ENCODE measurements at regions not wholly inside any gene's neighbourhood (a gene's known extent, or its start where the extent isn't known, plus 50 kb on each side); places are given as distances from the start of the nearest gene placed in this dataset.
"Not testable (repeated sequence)": the region's sequence is repeated elsewhere in the genome, so short reads cannot be mapped to it uniquely, and the experiment has no call there.

DNA sequence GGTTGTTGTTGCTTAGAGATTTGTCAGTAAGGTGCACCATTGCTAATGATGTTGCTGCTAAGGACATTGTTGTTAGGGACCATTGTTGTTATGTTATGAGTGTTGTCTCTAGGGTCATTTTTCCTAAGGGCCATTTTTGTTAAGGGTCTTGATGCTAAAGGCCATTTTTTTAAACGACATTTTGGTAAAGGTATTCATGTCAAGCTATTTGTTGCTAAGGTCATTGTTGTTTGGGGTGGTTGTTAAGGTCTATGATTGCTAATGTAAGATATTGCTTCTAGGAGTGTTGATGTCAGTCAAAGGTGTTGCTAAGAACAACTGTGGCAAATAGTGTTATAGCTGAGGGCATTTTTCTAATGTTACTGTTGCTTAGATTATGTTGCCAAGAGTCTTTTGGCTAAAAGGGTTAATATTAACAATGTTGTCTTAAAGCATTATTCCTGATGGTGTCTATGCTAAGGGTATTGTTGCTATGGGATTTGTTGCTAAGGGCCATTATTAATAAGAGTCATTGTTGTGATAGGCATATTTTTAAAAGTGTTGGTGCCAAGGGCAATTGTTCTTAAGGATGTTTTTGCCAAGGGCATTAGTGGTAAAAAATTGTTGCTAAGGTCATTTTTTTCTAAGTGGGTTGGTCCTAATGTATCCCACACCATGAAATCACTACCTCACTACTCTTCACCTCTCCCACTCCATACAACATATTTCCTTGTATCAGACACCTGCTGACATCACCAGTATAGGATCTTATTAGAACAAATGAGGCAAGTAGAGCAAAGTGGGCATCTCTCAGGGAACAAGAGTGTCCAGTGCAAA lies 56.2 kb downstream of the SPATA31A6 start:
- H3K27ac Mint-ChIP-seq (ENCODE audit: unreplicated experiment); H3K27me3 Mint-ChIP-seq (ENCODE audit: low read depth); H3K4me3 Mint-ChIP-seq (ENCODE audit: unreplicated experiment); DNase-seq (ENCODE audit: low spot score); H3K36me3 Mint-ChIP-seq (ENCODE audit: low read depth); H3K9me3 Mint-ChIP-seq (ENCODE audit: low read depth): not testable (repeated sequence)
- peaks cover 20% of the 10 kb centered on the region for H3K4me1 Mint-ChIP-seq (ENCODE audit: low read depth)

DNA sequence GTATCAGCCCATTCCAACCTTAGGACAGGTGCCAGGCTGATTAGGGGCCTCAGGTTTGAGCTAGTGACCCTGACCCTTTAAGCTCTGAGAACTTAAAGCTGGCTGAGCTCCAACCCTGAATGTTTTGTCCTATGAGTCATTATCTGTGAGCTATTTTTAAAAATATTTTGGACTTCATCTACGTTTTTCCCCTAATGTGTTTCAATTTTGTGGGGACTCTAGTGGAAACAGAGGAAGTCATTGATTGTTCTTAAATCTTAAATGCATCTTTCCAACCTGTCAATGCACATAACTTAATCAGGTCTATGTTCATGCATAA lies 56.8 kb downstream of the SPATA31A6 start:
- not testable (repeated sequence) for H3K4me3 Mint-ChIP-seq (ENCODE audit: unreplicated experiment); DNase-seq (ENCODE audit: low spot score); H3K36me3 Mint-ChIP-seq (ENCODE audit: low read depth); H3K27me3 Mint-ChIP-seq (ENCODE audit: low read depth); H3K9me3 Mint-ChIP-seq (ENCODE audit: low read depth); H3K27ac Mint-ChIP-seq (ENCODE audit: unreplicated experiment)
- H3K4me1 Mint-ChIP-seq (ENCODE audit: low read depth) = peaks cover 20% of the 10 kb centered on the region

DNA sequence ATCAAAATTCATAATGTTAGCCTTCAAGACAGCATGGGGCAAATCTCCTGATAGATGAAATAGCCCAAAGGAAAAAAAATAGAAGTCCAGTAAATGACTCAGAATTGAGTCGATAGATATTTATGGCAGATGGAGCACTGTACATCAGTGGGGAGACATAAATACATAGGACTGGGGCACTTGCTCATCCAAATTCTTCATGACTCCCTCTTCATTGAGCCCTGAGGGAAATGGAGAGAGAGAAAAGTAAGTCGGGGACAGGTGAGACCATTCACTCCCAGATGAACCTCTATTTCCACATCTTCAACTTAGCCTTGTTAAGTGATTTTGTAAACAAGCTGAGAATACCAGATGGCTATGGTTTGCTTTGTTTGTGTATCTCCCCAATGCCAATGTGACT lies 59.8 kb downstream of the SPATA31A6 start:
- H3K27ac Mint-ChIP-seq (ENCODE audit: unreplicated experiment); H3K36me3 Mint-ChIP-seq (ENCODE audit: low read depth); H3K9me3 Mint-ChIP-seq (ENCODE audit: low read depth); H3K4me3 Mint-ChIP-seq (ENCODE audit: unreplicated experiment); H3K27me3 Mint-ChIP-seq (ENCODE audit: low read depth); DNase-seq (ENCODE audit: low spot score): not testable (repeated sequence)
- peaks cover 20% of the 10 kb centered on the region for H3K4me1 Mint-ChIP-seq (ENCODE audit: low read depth)

DNA sequence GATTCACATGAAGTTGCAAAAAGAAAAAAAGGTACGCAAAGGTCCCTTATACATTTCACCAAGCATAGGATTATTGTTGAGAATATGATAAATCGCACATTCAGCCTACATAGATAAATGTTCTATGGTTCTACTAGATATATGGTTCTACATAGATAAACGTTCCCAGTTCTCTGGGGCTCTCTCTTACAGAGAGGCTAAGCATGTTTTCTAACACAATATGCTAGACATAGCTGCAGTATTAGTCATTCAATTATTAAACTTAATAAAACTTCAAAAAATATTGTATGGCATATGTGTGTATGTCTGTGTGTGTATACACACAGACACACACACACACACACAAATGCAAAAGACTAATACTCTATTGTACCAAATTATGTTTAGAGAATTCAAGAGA lies 60.4 kb downstream of the SPATA31A6 start:
- H3K4me1 Mint-ChIP-seq (ENCODE audit: low read depth) = peaks cover 20% of the 10 kb centered on the region
- H3K36me3 Mint-ChIP-seq (ENCODE audit: low read depth); H3K4me3 Mint-ChIP-seq (ENCODE audit: unreplicated experiment): not testable (repeated sequence)

DNA sequence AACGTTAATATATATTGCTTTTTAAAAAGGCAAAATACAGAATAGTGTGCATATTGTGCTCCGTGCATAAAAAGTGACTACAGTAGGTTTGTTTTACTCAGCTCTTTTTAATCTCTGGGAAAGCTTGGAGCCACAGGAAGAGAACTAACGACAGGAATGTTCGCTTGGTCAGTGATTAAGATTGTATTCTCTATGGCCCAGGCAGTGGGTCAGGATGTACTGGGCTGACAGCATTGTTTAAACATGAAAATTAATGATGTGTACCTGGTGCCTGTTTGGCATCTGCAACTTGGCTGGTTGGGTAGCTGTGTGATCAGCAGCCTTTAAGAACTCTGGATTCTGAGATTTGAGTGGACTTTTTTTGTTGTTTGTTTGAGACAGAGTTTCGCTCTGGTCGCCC lies 85.3 kb downstream of the SPATA31A6 start:
- not testable (repeated sequence) for H3K36me3 Mint-ChIP-seq (ENCODE audit: low read depth); H3K27ac Mint-ChIP-seq (ENCODE audit: unreplicated experiment); H3K4me3 Mint-ChIP-seq (ENCODE audit: unreplicated experiment); DNase-seq (ENCODE audit: low spot score); H3K27me3 Mint-ChIP-seq (ENCODE audit: low read depth); H3K4me1 Mint-ChIP-seq (ENCODE audit: low read depth); H3K9me3 Mint-ChIP-seq (ENCODE audit: low read depth)

More for the DNA sequence above, 60.4 kb downstream of the SPATA31A6 start:
- not testable (repeated sequence) for H3K27ac Mint-ChIP-seq (ENCODE audit: unreplicated experiment); H3K9me3 Mint-ChIP-seq (ENCODE audit: low read depth); DNase-seq (ENCODE audit: low spot score); H3K27me3 Mint-ChIP-seq (ENCODE audit: low read depth)

DNA sequence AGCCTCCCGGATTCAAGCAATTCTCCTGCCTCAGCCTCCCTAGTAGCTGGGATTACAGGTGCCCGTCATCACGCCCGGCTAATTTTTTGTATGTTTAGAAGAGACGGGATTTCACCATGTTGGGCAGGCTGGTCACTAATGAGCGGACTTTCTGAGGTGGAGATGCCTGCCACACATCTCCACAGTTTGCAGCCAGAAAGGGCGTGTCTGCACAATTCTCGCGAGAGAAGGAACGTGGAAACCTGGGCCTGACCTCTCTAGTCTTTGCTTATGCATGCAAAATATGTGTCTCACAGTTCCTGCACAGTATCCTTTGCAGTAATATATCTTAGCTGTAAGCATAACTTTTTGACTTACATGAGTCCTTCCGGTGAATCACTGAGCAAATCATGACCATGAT lies 85.7 kb downstream of the SPATA31A6 start:
- not testable (repeated sequence) for H3K27me3 Mint-ChIP-seq (ENCODE audit: low read depth); H3K4me3 Mint-ChIP-seq (ENCODE audit: unreplicated experiment); H3K27ac Mint-ChIP-seq (ENCODE audit: unreplicated experiment); H3K4me1 Mint-ChIP-seq (ENCODE audit: low read depth); H3K9me3 Mint-ChIP-seq (ENCODE audit: low read depth); DNase-seq (ENCODE audit: low spot score); H3K36me3 Mint-ChIP-seq (ENCODE audit: low read depth)

DNA sequence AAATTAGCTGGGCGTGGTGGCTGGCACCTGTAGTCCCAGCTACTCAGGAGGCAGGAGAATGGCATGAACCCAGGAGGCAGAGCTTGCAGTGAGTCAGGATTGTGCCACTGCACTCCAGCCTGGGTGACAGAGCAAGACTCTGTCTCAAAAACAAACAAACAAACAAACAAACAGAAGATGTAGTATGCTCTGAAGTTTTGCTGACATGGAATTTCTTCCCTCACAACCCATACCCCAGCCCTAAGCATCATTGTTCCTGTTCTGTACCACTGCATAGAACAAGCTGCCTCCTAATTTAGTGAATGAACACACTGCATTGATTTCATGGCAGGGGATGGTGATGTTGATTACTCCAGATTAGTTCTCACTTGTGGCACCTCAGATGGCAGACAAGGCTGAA lies 89.7 kb downstream of the SPATA31A6 start:
- not testable (repeated sequence) for H3K9me3 Mint-ChIP-seq (ENCODE audit: low read depth); H3K36me3 Mint-ChIP-seq (ENCODE audit: low read depth); DNase-seq (ENCODE audit: low spot score); H3K4me3 Mint-ChIP-seq (ENCODE audit: unreplicated experiment); H3K4me1 Mint-ChIP-seq (ENCODE audit: low read depth); H3K27ac Mint-ChIP-seq (ENCODE audit: unreplicated experiment); H3K27me3 Mint-ChIP-seq (ENCODE audit: low read depth)

DNA sequence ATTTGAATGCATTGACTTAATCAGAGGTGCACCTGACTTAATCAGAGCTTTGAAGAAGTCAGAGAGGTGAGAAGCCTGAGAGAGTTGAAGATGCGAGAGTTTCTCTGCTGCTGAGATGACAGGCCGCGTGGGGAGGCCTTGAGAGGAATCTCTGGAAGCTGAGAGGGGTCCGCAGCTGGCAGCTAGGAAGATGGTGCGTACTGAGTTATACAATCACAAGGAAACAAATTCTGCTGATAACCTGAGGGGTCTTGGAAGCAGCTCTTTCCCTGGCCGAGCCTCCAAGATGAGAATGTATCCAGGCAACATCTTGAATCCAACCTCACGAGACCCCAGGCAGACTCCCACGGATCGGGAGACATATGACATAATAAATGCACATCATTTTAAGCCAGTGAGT lies 91.7 kb downstream of the SPATA31A6 start:
- no peaks in the 10 kb centered on the region for H3K9me3 Mint-ChIP-seq (ENCODE audit: low read depth)
- no peaks in the 10 kb centered on the region for H3K36me3 Mint-ChIP-seq (ENCODE audit: low read depth)
- no peak overlapping the region for H3K4me3 Mint-ChIP-seq (ENCODE audit: unreplicated experiment)
- H3K4me1 Mint-ChIP-seq (ENCODE audit: low read depth) = no peaks in the 10 kb centered on the region
- TF ChIP-seq, protein P1, sequence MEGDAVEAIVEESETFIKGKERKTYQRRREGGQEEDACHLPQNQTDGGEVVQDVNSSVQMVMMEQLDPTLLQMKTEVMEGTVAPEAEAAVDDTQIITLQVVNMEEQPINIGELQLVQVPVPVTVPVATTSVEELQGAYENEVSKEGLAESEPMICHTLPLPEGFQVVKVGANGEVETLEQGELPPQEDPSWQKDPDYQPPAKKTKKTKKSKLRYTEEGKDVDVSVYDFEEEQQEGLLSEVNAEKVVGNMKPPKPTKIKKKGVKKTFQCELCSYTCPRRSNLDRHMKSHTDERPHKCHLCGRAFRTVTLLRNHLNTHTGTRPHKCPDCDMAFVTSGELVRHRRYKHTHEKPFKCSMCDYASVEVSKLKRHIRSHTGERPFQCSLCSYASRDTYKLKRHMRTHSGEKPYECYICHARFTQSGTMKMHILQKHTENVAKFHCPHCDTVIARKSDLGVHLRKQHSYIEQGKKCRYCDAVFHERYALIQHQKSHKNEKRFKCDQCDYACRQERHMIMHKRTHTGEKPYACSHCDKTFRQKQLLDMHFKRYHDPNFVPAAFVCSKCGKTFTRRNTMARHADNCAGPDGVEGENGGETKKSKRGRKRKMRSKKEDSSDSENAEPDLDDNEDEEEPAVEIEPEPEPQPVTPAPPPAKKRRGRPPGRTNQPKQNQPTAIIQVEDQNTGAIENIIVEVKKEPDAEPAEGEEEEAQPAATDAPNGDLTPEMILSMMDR (IDR thresholded peaks at IDR 0.05) = no peak
- no peak for DNase-seq (ENCODE audit: low spot score)
- peaks cover 4% of the 10 kb centered on the region for H3K27me3 Mint-ChIP-seq (ENCODE audit: low read depth)
- no peak overlapping the region for H3K27ac Mint-ChIP-seq (ENCODE audit: unreplicated experiment)

DNA sequence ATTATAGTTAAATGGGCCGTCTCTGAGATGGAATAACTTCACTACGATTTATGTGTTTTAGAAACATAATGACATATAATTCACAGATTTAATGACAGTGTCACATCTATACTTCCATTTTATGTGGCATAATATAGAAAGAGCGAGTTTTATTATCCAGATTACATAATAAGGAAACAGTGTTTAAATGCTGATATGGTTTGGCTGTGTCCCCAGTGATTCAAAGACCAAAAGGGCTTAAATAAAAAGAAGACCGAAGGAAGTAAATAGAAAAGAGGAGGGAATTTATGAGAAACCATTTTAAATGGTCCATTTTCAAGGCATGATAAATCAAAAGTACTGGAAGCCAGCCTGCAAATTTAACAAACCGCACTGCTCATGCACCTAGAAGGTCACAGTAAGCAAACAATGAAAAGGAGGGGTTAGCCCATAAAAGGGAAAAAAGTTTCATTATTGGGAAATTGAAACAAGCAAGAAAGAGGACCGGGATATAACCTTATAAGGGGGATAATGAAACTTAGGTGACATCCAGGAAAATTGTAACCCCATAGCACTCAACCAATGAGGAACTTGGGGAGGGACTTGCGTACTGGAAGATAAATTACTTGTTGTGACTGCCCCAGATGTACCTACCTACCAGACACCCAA lies 99.2 kb downstream of the SPATA31A6 start:
- H3K27ac Mint-ChIP-seq (ENCODE audit: unreplicated experiment); H3K4me3 Mint-ChIP-seq (ENCODE audit: unreplicated experiment); DNase-seq (ENCODE audit: low spot score): not testable (repeated sequence)

DNA sequence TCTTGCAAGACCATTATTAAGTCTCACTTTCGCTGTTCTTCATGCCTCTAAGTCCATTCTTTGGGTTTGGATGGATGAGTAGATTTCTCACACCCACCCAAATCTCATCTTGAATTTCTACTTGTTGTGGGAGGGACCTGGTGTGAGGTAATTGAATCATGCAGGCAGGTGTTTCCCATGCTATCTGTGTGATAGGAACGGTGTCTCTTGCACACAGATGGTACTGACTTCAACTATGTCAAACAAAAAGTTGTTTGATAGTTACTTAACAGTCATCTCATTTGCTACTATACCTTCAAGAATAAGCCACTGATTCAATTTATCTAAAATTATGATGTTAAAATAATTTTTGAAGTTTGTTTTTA lies 99.7 kb downstream of the SPATA31A6 start:
- H3K4me1 Mint-ChIP-seq (ENCODE audit: low read depth); H3K27ac Mint-ChIP-seq (ENCODE audit: unreplicated experiment): not testable (repeated sequence)

More for the DNA sequence above, 99.2 kb downstream of the SPATA31A6 start:
- H3K4me1 Mint-ChIP-seq (ENCODE audit: low read depth); H3K36me3 Mint-ChIP-seq (ENCODE audit: low read depth); H3K9me3 Mint-ChIP-seq (ENCODE audit: low read depth); H3K27me3 Mint-ChIP-seq (ENCODE audit: low read depth): not testable (repeated sequence)

DNA sequence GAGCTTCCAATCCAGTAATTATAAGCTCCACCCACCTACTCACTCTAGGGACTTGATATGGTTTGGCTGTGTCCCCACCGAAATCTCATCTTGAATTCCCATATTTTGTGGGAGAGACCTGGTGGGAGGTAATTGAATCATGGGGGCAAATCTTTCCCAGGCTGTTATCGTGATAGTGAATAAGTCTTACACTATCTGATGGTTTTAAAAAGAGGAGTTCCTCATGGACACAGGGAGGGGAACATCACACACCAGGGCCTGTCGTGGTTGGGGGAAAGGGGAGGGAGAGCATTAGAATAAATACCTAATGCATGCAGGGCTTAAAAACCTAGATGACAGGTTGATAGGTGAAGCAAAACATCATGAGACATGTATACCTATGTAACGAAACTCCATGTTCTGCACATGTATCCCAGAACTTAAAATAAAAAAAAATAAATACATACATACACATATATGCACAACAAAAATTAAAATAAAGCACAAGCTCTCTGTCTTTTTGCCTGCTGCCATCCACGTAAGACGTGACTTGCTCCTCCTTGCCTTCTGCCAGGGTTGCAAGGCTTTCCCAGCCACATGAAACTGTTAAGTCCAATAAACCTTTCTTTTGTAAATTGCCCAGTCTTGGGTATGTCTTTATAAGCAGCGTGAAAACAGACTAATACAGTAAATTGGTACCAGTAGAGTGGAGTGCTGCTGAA lies 102.8 kb downstream of the SPATA31A6 start:
- not testable (repeated sequence) for H3K4me1 Mint-ChIP-seq (ENCODE audit: low read depth)

More for the DNA sequence above, 99.7 kb downstream of the SPATA31A6 start:
- H3K36me3 Mint-ChIP-seq (ENCODE audit: low read depth); DNase-seq (ENCODE audit: low spot score); H3K9me3 Mint-ChIP-seq (ENCODE audit: low read depth); H3K4me3 Mint-ChIP-seq (ENCODE audit: unreplicated experiment); H3K27me3 Mint-ChIP-seq (ENCODE audit: low read depth): not testable (repeated sequence)

More for the DNA sequence above, 102.8 kb downstream of the SPATA31A6 start:
- DNase-seq (ENCODE audit: low spot score); H3K36me3 Mint-ChIP-seq (ENCODE audit: low read depth); H3K27ac Mint-ChIP-seq (ENCODE audit: unreplicated experiment); H3K27me3 Mint-ChIP-seq (ENCODE audit: low read depth); H3K4me3 Mint-ChIP-seq (ENCODE audit: unreplicated experiment); H3K9me3 Mint-ChIP-seq (ENCODE audit: low read depth): not testable (repeated sequence)
